Ishikawa (cell line): ENCODE measurements at regions not wholly inside any gene's neighbourhood (a gene's known extent, or its start where the extent isn't known, plus 50 kb on each side); places are given as distances from the start of the nearest gene placed in this dataset.

Experiments
- CEBPB ChIP-seq: IDR thresholded peaks from 2 replicates; pipeline ENCODE4 v1.6.1; 2012
- CREB1 ChIP-seq: IDR thresholded peaks from 2 replicates; pipeline ENCODE4 v1.6.1; 2012; ENCODE audit warnings: low read depth
- EGR1 ChIP-seq: IDR thresholded peaks from 2 replicates; pipeline ENCODE4 v1.6.1; 2012
- EP300 ChIP-seq: IDR thresholded peaks from 2 replicates; pipeline ENCODE4 v1.6.1; 2012; ENCODE audit warnings: borderline replicate concordance
- FOXM1 ChIP-seq: IDR thresholded peaks from 2 replicates; pipeline ENCODE4 v1.6.1; 2012; ENCODE audit warnings: low read depth, borderline replicate concordance
- MAX ChIP-seq: IDR thresholded peaks from 2 replicates; pipeline ENCODE4 v1.6.1; 2012
- NFIC ChIP-seq: IDR thresholded peaks from 2 replicates; pipeline ENCODE4 v1.6.1; 2012
- RAD21 ChIP-seq: IDR thresholded peaks from 2 replicates; pipeline ENCODE4 v1.6.1; 2012; ENCODE audit warnings: low read depth
- REST ChIP-seq: IDR thresholded peaks from 2 replicates; pipeline ENCODE4 v1.6.1; 2012; ENCODE audit warnings: low read depth, mild to moderate bottlenecking
- TAF1 ChIP-seq: IDR thresholded peaks from 2 replicates; pipeline ENCODE4 v1.6.1; 2012; ENCODE audit warnings: low read depth, mild to moderate bottlenecking
- TCF12 ChIP-seq: IDR thresholded peaks from 2 replicates; pipeline ENCODE4 v1.6.1; 2012; ENCODE audit warnings: low read depth
- TEAD4 ChIP-seq: IDR thresholded peaks from 2 replicates; pipeline ENCODE4 v1.6.1; 2012
- YY1 ChIP-seq: IDR thresholded peaks from 2 replicates; pipeline ENCODE4 v1.6.1; 2012; ENCODE audit warnings: low read depth
- ZBTB7A ChIP-seq: IDR thresholded peaks from 2 replicates; pipeline ENCODE4 v1.6.1; 2012; ENCODE audit warnings: low read depth
- TF ChIP-seq, protein P1 (sequence below): IDR thresholded peaks from 2 replicates; pipeline ENCODE4 v1.6.1; 2012

- TF ChIP-seq REST (no peak), CEBPB (no peak), ZBTB7A (no peak), TEAD4 (no peak), EGR1 (no peak), TAF1 (no peak), FOXM1 (no peak), YY1 (no peak), TCF12 (no peak), NFIC (no peak)
- TF ChIP-seq, protein P1, sequence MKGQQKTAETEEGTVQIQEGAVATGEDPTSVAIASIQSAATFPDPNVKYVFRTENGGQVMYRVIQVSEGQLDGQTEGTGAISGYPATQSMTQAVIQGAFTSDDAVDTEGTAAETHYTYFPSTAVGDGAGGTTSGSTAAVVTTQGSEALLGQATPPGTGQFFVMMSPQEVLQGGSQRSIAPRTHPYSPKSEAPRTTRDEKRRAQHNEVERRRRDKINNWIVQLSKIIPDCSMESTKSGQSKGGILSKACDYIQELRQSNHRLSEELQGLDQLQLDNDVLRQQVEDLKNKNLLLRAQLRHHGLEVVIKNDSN, result no peak
Observed at GRCh38 chr15:81814882-81815455, 230.8 kb downstream of the MEX3B start.

- TF ChIP-seq ZBTB7A, result no peak
- TF ChIP-seq, protein P1, result no peak
- TF ChIP-seq TEAD4, result no peak
- no peak for TF ChIP-seq EGR1
- no peak for TF ChIP-seq REST
Observed at GRCh38 chr15:81813215-81813614, 232.6 kb downstream of the MEX3B start.

- TF ChIP-seq ZBTB7A (no peak), MAX (no peak), TEAD4 (no peak), EP300 (no peak), RAD21 (no peak), EGR1 (no peak), TCF12 (no peak), TAF1 (no peak), CEBPB (no peak), YY1 (no peak), REST (no peak), NFIC (no peak), FOXM1 (no peak), CREB1 (no peak)
- TF ChIP-seq, protein P1, result no peak
Observed at GRCh38 chr15:81812456-81812855, 233.4 kb downstream of the MEX3B start.

- TF ChIP-seq CEBPB, result no peak
- TF ChIP-seq REST, result no peak
Observed at GRCh38 chr15:81811736-81812135, 234.1 kb downstream of the MEX3B start.
